ENCODE measurements at regions not wholly inside any gene's neighbourhood (a gene's known extent, or its start where the extent isn't known, plus 50 kb on each side); places are given as distances from the start of the nearest gene placed in this dataset.

DNA sequence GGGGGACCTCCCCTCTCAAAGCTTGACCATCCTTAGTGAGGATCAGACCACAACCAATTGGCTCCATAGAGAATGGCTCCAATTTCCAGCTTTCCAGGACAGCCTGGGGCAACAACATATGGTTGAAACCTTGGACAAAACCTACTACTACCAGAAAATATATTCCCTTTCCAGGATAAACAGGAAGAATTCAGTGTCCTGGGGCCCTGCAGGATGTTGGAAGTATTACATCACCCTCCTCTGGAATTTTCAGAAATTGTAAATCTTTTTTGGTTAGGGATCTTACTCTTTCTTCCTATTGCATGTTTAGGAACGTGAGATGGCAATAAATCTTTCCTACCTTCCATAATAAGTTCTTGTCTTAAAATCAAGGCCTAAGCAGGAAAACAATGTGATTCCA is 158.9 kb upstream of the MEIS1 start:
- no peak for TF ChIP-seq POLR2A (IDR thresholded peaks at IDR 0.05; ENCODE audit: low read depth, low read length)
- TF ChIP-seq CTCF (conservative IDR thresholded peaks at IDR 0.05; ENCODE audit: low read depth, low read length), result 0 out of 2 replicates have a peak, but pooled peaks have one; percentile 1
- TF ChIP-seq MXI1 (IDR thresholded peaks at IDR 0.05; ENCODE audit: borderline replicate concordance, low read depth, low read length), result no peak
- no peak for TF ChIP-seq RAD21 (IDR thresholded peaks at IDR 0.05; ENCODE audit: low read length)
- TF ChIP-seq MAFK (IDR thresholded peaks at IDR 0.05; ENCODE audit: low read depth, low read length), result no peak
- no peak for TF ChIP-seq FOS (IDR thresholded peaks at IDR 0.05; ENCODE audit: low read depth, low read length)

All from IMR-90 (cell line).